ENCODE measurements at regions not wholly inside any gene's neighbourhood (a gene's known extent, or its start where the extent isn't known, plus 50 kb on each side); places are given as distances from the start of the nearest gene placed in this dataset.

DNA sequence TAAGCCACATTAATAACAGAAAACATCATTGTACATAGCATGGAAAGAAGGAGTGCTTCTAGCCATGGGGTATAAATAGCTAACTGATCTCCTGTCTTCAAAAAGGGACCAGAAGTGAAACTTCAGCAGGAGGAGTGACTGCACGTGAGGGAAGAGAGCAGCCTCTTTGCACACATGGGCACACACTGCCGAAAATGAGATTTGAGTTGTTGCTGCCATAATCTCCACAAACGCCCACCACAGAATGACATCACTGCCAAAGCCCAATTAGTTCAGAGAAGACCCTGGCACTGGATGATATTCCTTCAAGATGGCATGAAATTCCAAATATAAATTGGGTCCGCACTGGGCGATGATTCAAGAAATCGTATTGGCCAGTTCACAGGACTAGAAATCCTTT lies 238.9 kb upstream of the NR4A3 start:
- Histone ChIP-seq H3K27me3 (ENCODE audit: control insufficient read depth in 1 of 2, insufficient read depth in 2 of 2, low read length in 2 of 2) (no peaks in the 10 kb centered on the region), H3K4me1 (ENCODE audit: control insufficient read depth in 1 of 2, insufficient read depth in 2 of 2, low read length in 2 of 2) (no peaks in the 10 kb centered on the region), H3K27ac (ENCODE audit: low read depth, low read length) (no peak overlapping the region), H3K4me3 (ENCODE audit: low read depth in 1 of 2, low read length in 2 of 2) (no peak overlapping the region), H3K36me3 (ENCODE audit: control insufficient read depth in 1 of 2, insufficient read depth in 2 of 2, low read length in 2 of 2) (no peaks in the 10 kb centered on the region), H3K9ac (ENCODE audit: low read depth in 1 of 2, low read length in 2 of 2) (no peak overlapping the region), H3K9me3 (ENCODE audit: control insufficient read depth in 1 of 2, low read length in 2 of 2) (no peaks in the 10 kb centered on the region)

DNA sequence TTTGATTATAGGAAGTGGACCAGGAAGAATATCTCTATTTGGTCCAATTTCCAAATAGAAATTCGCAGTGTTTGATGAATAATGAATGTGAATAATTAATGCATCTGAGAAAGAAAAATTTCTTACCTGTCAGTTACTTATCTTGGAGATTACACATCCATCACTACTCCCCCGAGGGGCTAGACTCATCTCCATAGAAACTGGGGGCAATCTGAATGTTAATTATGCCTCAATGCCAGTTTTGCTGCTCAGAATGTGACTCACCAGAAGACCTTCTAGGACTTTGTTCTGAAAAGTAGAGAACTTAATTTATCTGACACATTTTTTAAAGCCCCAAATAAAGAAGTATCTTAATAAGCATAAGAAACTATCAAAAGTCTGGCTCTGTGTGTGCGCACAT lies 233.4 kb upstream of the NR4A3 start:
- H3K27me3 ChIP-seq (ENCODE audit: control insufficient read depth in 1 of 2, insufficient read depth in 2 of 2, low read length in 2 of 2) = no peaks in the 10 kb centered on the region
- H3K9ac ChIP-seq (ENCODE audit: low read depth in 1 of 2, low read length in 2 of 2) = no peak overlapping the region
- no peaks in the 10 kb centered on the region for H3K4me1 ChIP-seq (ENCODE audit: control insufficient read depth in 1 of 2, insufficient read depth in 2 of 2, low read length in 2 of 2)
- no peaks in the 10 kb centered on the region for H3K9me3 ChIP-seq (ENCODE audit: control insufficient read depth in 1 of 2, low read length in 2 of 2)
- no peaks in the 10 kb centered on the region for H3K36me3 ChIP-seq (ENCODE audit: control insufficient read depth in 1 of 2, insufficient read depth in 2 of 2, low read length in 2 of 2)
- H3K27ac ChIP-seq (ENCODE audit: low read depth, low read length) = no peak overlapping the region
- no peak overlapping the region for H3K4me3 ChIP-seq (ENCODE audit: low read depth in 1 of 2, low read length in 2 of 2)

DNA sequence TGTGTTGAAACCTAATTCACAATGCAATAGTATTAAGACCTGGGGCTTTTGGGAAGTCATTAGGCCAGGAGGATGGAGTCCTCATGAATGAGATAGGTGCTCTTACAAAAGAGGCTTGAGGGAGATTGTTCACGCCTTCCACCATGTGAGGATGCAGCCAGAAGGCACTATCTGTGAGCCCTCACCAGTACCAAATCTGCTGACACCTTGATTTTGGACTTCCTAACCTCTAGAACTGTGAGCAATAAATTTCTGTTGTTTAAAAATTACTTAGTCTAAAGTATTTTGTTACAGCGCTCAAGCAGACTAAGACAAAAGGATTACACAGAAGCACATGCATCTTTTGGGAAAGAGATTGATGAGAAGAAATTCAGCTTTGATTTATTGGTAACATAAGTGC lies 232.9 kb upstream of the NR4A3 start:
- Histone ChIP-seq H3K9ac (ENCODE audit: low read depth in 1 of 2, low read length in 2 of 2) (no peak overlapping the region), H3K4me1 (ENCODE audit: control insufficient read depth in 1 of 2, insufficient read depth in 2 of 2, low read length in 2 of 2) (no peaks in the 10 kb centered on the region), H3K4me3 (ENCODE audit: low read depth in 1 of 2, low read length in 2 of 2) (no peak overlapping the region), H3K9me3 (ENCODE audit: control insufficient read depth in 1 of 2, low read length in 2 of 2) (no peaks in the 10 kb centered on the region), H3K36me3 (ENCODE audit: control insufficient read depth in 1 of 2, insufficient read depth in 2 of 2, low read length in 2 of 2) (no peaks in the 10 kb centered on the region), H3K27me3 (ENCODE audit: control insufficient read depth in 1 of 2, insufficient read depth in 2 of 2, low read length in 2 of 2) (no peaks in the 10 kb centered on the region), H3K27ac (ENCODE audit: low read depth, low read length) (no peak overlapping the region)

DNA sequence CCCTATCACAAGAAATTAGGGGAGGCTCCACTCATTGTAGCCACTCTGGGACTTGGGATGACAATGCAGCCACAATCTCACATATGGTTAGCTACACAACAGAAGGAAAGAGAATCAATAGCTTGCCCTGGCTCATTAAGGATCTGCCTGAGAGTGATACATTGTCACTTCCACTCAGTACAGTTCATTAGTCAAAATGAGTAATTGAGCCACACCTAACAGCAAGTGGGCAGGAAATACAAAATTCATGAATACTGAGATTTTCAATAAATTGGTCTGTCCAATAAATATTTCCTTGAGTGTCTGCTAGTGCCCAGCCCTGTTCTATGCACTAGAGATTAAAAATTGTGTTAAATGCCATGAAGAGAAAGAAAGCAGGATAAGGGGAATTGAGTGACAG lies 231.3 kb upstream of the NR4A3 start:
- H3K36me3 ChIP-seq (ENCODE audit: control insufficient read depth in 1 of 2, insufficient read depth in 2 of 2, low read length in 2 of 2) = no peaks in the 10 kb centered on the region
- H3K9ac ChIP-seq (ENCODE audit: low read depth in 1 of 2, low read length in 2 of 2) = no peak overlapping the region
- H3K9me3 ChIP-seq (ENCODE audit: control insufficient read depth in 1 of 2, low read length in 2 of 2) = no peaks in the 10 kb centered on the region
- H3K4me1 ChIP-seq (ENCODE audit: control insufficient read depth in 1 of 2, insufficient read depth in 2 of 2, low read length in 2 of 2) = no peaks in the 10 kb centered on the region
- no peak overlapping the region for H3K4me3 ChIP-seq (ENCODE audit: low read depth in 1 of 2, low read length in 2 of 2)
- H3K27me3 ChIP-seq (ENCODE audit: control insufficient read depth in 1 of 2, insufficient read depth in 2 of 2, low read length in 2 of 2) = no peaks in the 10 kb centered on the region
- no peak overlapping the region for H3K27ac ChIP-seq (ENCODE audit: low read depth, low read length)

DNA sequence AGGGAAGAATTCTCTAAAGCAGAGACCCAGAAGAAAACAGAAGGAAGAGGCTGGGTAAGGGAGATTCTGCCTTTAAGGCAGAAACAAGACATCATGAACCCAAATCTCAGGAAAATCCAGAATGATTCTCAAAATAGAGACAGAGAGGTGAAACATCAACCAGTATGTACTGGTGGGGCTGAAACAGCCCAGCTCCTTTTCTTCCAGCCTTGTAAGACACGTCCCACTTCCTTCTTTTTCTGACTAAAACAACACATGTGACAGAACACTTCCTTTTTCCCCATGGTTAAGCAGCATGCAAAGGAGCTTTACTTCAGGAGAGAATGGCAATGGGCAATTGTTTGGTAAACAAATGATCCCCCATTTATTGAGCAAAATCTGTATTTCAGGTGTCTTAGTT lies 230.8 kb upstream of the NR4A3 start:
- H3K27me3 ChIP-seq (ENCODE audit: control insufficient read depth in 1 of 2, insufficient read depth in 2 of 2, low read length in 2 of 2) = no peaks in the 10 kb centered on the region

DNA sequence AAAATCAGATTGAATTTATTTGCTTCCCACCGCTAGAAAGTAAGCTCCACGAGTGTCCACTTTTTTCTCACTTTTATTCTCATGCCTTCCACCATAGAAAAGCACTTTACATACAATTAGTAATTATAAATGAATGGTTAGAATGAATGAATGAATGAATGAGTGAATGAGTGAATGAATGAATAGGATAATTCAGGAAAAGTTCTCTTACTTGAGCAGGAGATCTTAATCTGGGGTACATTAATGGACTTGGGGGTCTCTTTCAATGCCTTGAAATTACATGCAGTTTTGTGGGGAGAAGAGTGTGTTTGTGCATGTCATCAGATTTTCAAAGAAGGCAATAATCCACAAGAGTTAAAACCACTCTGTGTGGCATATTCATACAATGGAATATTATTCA lies 229.9 kb upstream of the NR4A3 start:
- no peaks in the 10 kb centered on the region for H3K4me1 ChIP-seq (ENCODE audit: control insufficient read depth in 1 of 2, insufficient read depth in 2 of 2, low read length in 2 of 2)
- H3K27me3 ChIP-seq (ENCODE audit: control insufficient read depth in 1 of 2, insufficient read depth in 2 of 2, low read length in 2 of 2) = no peaks in the 10 kb centered on the region

More for the DNA sequence above, 230.8 kb upstream of the NR4A3 start:
- H3K9me3 ChIP-seq (ENCODE audit: control insufficient read depth in 1 of 2, low read length in 2 of 2) = no peaks in the 10 kb centered on the region
- no peak overlapping the region for H3K27ac ChIP-seq (ENCODE audit: low read depth, low read length)
- H3K4me3 ChIP-seq (ENCODE audit: low read depth in 1 of 2, low read length in 2 of 2) = no peak overlapping the region
- H3K9ac ChIP-seq (ENCODE audit: low read depth in 1 of 2, low read length in 2 of 2) = no peak overlapping the region
- H3K4me1 ChIP-seq (ENCODE audit: control insufficient read depth in 1 of 2, insufficient read depth in 2 of 2, low read length in 2 of 2) = no peaks in the 10 kb centered on the region
- no peaks in the 10 kb centered on the region for H3K36me3 ChIP-seq (ENCODE audit: control insufficient read depth in 1 of 2, insufficient read depth in 2 of 2, low read length in 2 of 2)

DNA sequence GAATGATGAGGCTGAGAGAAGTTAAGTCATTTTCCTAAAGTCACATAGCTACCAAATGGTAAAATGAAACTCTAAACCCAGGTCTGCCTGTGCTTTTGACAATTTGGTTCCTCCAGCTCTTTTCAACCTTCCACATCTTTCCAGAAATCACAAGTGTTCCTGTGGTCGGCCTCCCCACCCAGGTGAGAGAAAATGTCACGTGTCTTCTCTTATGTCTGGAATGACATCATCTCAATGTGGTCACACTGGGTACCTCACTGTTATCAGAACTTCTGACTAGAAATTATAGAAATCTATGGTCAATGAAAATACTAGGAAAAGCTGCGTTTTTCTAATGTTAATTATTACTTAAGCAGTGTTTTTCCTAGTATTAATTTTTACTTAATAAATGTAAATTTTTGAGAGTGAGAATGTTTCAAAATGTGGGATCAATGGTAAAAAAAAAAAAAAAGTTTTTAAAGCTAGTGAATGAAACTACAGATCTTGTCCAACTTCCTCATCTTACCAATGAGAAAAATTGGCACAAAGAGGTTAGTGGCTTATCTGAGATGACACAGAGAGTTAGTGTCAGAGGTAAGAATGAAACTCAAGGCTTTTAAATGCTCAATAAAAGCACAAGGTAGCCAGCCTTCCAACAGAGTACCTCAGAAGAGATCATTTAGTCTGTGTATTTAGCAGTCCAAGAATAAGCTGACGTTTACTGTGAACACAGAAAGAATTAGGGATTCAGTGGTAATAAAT lies 228.7 kb upstream of the NR4A3 start:
- Histone ChIP-seq H3K27ac (ENCODE audit: low read depth, low read length) (no peak overlapping the region), H3K36me3 (ENCODE audit: control insufficient read depth in 1 of 2, insufficient read depth in 2 of 2, low read length in 2 of 2) (no peaks in the 10 kb centered on the region), H3K27me3 (ENCODE audit: control insufficient read depth in 1 of 2, insufficient read depth in 2 of 2, low read length in 2 of 2) (no peaks in the 10 kb centered on the region), H3K4me1 (ENCODE audit: control insufficient read depth in 1 of 2, insufficient read depth in 2 of 2, low read length in 2 of 2) (no peaks in the 10 kb centered on the region), H3K4me3 (ENCODE audit: low read depth in 1 of 2, low read length in 2 of 2) (no peak overlapping the region), H3K9me3 (ENCODE audit: control insufficient read depth in 1 of 2, low read length in 2 of 2) (no peaks in the 10 kb centered on the region), H3K9ac (ENCODE audit: low read depth in 1 of 2, low read length in 2 of 2) (no peak overlapping the region)

More for the DNA sequence above, 229.9 kb upstream of the NR4A3 start:
- H3K9ac ChIP-seq (ENCODE audit: low read depth in 1 of 2, low read length in 2 of 2) = no peak overlapping the region
- no peaks in the 10 kb centered on the region for H3K36me3 ChIP-seq (ENCODE audit: control insufficient read depth in 1 of 2, insufficient read depth in 2 of 2, low read length in 2 of 2)
- no peaks in the 10 kb centered on the region for H3K9me3 ChIP-seq (ENCODE audit: control insufficient read depth in 1 of 2, low read length in 2 of 2)
- H3K4me3 ChIP-seq (ENCODE audit: low read depth in 1 of 2, low read length in 2 of 2) = no peak overlapping the region
- no peak overlapping the region for H3K27ac ChIP-seq (ENCODE audit: low read depth, low read length)

DNA sequence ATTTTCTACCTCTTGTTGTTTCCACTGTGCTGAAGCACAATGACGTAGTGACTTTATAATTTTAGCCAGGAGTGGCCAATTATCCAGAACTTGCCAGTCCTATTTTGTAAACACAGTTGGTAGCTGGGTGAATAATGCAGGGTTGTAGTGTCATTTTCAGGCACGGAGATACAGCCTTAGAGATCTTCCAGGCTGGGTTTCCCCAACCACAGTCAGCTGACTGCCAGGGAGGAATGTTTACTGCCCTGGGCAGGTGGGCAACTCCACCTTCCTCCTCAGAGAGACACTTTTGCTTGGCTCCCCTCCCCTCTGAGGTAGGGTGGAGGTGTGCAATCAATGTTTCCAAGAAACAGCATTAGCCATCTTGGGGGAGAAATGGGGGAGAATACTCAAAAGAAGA lies 228.1 kb upstream of the NR4A3 start:
- no peak overlapping the region for H3K27ac ChIP-seq (ENCODE audit: low read depth, low read length)
- H3K36me3 ChIP-seq (ENCODE audit: control insufficient read depth in 1 of 2, insufficient read depth in 2 of 2, low read length in 2 of 2) = no peaks in the 10 kb centered on the region
- no peaks in the 10 kb centered on the region for H3K27me3 ChIP-seq (ENCODE audit: control insufficient read depth in 1 of 2, insufficient read depth in 2 of 2, low read length in 2 of 2)
- no peak overlapping the region for H3K4me3 ChIP-seq (ENCODE audit: low read depth in 1 of 2, low read length in 2 of 2)
- no peak overlapping the region for H3K9ac ChIP-seq (ENCODE audit: low read depth in 1 of 2, low read length in 2 of 2)
- no peaks in the 10 kb centered on the region for H3K4me1 ChIP-seq (ENCODE audit: control insufficient read depth in 1 of 2, insufficient read depth in 2 of 2, low read length in 2 of 2)
- H3K9me3 ChIP-seq (ENCODE audit: control insufficient read depth in 1 of 2, low read length in 2 of 2) = no peaks in the 10 kb centered on the region

DNA sequence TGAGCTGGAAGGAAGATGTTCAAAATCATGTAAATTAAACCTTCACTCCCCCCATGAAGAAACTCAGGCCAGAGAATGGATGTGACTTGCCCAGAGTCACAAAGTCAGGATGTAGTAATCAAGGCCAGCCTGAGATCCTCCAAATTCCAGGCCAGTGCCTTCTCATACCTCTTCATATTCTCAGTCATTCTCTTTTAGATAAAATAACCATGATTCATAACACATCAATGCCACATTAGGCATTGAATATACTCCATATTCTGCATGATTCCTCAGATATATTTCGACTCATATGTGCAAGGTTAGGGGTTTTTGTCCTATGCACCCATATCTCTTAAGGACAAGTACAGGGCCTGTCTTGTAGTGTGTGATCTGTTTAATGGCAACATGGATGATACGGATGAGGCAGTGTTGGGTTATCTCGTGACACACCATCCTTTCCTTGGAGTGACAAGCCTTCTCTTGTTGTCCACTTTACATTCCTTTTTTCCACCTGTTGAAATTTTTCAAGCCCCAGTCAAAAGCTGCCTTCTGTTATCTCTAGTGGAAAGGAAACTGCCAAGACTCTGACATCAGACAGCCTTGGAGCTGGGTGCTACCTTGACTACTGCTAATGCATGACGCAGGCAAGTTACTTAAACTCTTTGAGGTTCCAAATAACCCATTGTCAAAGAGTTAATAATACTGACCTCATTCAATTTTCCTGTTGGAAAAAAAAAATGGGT lies 227.5 kb upstream of the NR4A3 start:
- H3K4me3 ChIP-seq (ENCODE audit: low read depth in 1 of 2, low read length in 2 of 2) = no peak overlapping the region
- H3K27ac ChIP-seq (ENCODE audit: low read depth, low read length) = no peak overlapping the region
- H3K9me3 ChIP-seq (ENCODE audit: control insufficient read depth in 1 of 2, low read length in 2 of 2) = no peaks in the 10 kb centered on the region
- no peaks in the 10 kb centered on the region for H3K27me3 ChIP-seq (ENCODE audit: control insufficient read depth in 1 of 2, insufficient read depth in 2 of 2, low read length in 2 of 2)
- H3K9ac ChIP-seq (ENCODE audit: low read depth in 1 of 2, low read length in 2 of 2) = no peak overlapping the region
- H3K36me3 ChIP-seq (ENCODE audit: control insufficient read depth in 1 of 2, insufficient read depth in 2 of 2, low read length in 2 of 2) = no peaks in the 10 kb centered on the region
- H3K4me1 ChIP-seq (ENCODE audit: control insufficient read depth in 1 of 2, insufficient read depth in 2 of 2, low read length in 2 of 2) = no peaks in the 10 kb centered on the region

DNA sequence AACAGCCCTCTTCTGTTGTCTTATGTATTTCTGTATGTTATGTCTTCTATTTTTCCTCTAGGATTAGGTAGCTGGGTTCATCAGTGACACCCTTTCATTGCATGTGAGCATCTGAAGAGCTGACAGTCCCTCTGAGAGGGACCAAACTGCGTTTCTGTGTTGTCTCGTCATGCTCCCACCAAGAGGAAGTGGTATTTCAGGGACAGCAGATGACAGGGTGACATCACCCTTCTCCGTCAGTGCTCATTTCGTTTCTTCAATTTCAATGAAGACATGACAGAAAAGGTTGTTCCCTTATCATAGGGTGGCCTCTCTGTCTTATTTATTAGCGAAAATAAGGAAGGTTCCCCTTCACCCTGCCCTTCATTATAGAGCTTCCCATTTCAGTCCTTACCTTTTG lies 225.9 kb upstream of the NR4A3 start:
- Histone ChIP-seq H3K27me3 (ENCODE audit: control insufficient read depth in 1 of 2, insufficient read depth in 2 of 2, low read length in 2 of 2) (no peaks in the 10 kb centered on the region), H3K4me1 (ENCODE audit: control insufficient read depth in 1 of 2, insufficient read depth in 2 of 2, low read length in 2 of 2) (no peaks in the 10 kb centered on the region), H3K27ac (ENCODE audit: low read depth, low read length) (no peak overlapping the region), H3K9me3 (ENCODE audit: control insufficient read depth in 1 of 2, low read length in 2 of 2) (no peaks in the 10 kb centered on the region), H3K36me3 (ENCODE audit: control insufficient read depth in 1 of 2, insufficient read depth in 2 of 2, low read length in 2 of 2) (no peaks in the 10 kb centered on the region), H3K4me3 (ENCODE audit: low read depth in 1 of 2, low read length in 2 of 2) (no peak overlapping the region), H3K9ac (ENCODE audit: low read depth in 1 of 2, low read length in 2 of 2) (no peak overlapping the region)

All from duodenal mucosa (tissue), 2 donors.